GM10248 (cell line): ENCODE measurements at regions not wholly inside any gene's neighbourhood (a gene's known extent, or its start where the extent isn't known, plus 50 kb on each side); places are given as distances from the start of the nearest gene placed in this dataset.

Experiments
- CTCF ChIA-PET: fragments of 300-600 bp; sonication (Branson Sonifier 250); formaldehyde crosslinking; extraction: SDS; loops from one replicate; lab custom pipeline; 2021; ENCODE audit warnings: antibody characterized with exemption; lab: Yijun Ruan, JAX
- POLR2A ChIA-PET: fragments of 350-650 bp; sonication (Branson Sonifier 250); formaldehyde crosslinking; extraction: SDS; loops from one replicate; lab custom pipeline; 2020; ENCODE audit warnings: antibody characterized with exemption; lab: Yijun Ruan, JAX
- DNase-seq: peaks from one replicate; pipeline ENCODE4 v3.0.0; 2012; ENCODE audit errors: extremely low spot score
- TF ChIP-seq, protein P1 (sequence below): IDR thresholded peaks from 2 replicates; pipeline ENCODE4 v1.5.1; 2012; ENCODE audit warnings: mild to moderate bottlenecking, low read depth; ENCODE audit errors: extremely low read depth, missing control alignments, control extremely low read depth

DNA sequence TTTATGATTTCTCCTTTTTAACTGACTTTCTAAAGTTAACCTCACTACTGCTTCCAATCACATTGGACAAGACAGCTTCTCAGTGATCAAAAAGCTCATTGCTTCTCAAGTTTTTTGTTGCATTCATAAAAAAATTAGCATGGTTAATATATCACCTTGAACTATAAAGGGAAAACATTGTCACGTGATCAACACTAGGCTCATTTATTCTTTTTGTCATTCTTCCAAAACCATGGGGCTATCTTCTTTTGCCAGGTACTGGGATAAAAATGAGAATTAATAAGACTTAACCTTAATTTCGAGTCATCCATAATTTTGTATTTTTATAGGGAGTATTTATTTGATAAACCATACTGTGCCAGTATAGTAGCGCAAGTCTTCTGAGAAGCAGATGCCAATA is 1105.9 kb upstream of the TENM3 start:
- DNase-seq, result no peak
- POLR2A ChIA-PET, result no interaction called here
- CTCF ChIA-PET, result no interaction called here
- TF ChIP-seq, protein P1, sequence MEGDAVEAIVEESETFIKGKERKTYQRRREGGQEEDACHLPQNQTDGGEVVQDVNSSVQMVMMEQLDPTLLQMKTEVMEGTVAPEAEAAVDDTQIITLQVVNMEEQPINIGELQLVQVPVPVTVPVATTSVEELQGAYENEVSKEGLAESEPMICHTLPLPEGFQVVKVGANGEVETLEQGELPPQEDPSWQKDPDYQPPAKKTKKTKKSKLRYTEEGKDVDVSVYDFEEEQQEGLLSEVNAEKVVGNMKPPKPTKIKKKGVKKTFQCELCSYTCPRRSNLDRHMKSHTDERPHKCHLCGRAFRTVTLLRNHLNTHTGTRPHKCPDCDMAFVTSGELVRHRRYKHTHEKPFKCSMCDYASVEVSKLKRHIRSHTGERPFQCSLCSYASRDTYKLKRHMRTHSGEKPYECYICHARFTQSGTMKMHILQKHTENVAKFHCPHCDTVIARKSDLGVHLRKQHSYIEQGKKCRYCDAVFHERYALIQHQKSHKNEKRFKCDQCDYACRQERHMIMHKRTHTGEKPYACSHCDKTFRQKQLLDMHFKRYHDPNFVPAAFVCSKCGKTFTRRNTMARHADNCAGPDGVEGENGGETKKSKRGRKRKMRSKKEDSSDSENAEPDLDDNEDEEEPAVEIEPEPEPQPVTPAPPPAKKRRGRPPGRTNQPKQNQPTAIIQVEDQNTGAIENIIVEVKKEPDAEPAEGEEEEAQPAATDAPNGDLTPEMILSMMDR, result no peak

DNA sequence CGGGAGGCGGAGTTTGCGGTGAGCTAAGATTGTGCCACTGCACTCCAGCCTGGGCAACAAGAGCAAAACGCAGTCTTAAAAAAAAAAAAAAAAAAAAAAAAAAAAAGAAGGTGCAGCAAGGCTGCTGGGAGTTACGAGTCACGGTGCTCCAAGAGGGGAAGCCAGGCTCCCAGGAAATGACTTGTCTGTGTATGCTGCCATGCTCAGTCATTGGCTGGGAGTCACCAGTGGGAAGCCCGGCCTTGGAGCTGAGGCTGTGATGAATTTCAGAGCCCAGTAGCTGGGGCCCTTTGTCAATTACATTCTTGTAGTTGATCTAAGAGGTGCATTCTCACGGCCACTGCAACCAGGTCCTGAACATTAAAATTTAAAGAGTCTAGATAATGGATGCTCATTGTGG is 1105.1 kb upstream of the TENM3 start:
- TF ChIP-seq, protein P1, result no peak
- no peak for DNase-seq
- ChIA-PET CTCF (interaction anchor here (0.8 to 1.3 kb wide), 3 partner anchors 11 to 391 kb away, joined by 3 to 5 read pairs (median 3); no protein-coding TSS in a partner anchor), POLR2A (no interaction called here)

DNA sequence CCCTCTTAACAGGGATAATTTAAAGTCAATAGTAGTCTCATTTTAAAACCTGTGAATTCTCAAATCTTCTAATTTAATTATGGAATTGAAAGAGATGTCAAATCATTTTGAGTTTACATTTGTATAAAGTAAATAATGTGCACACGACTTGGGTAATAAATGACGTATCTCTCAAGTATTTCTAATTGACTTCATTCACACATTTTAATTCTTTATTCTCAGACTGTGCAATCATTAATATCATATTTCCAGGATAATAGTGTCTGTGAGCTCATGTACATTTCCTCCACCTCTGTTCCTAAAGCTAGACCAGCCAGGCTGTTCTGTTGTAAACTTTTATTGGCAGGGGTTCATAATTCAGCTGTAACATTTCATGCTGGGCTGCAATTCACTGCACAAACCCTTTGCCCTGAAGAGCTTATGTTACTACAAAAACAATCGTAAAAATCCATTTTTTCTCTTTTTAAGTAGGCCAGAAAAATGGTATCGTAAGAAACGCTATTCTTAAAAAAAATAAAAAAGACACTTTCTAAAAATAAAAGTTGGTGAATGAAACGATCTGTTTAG is 1103.1 kb upstream of the TENM3 start:
- POLR2A ChIA-PET, result no interaction called here
- no peak for DNase-seq
- CTCF ChIA-PET, result interaction anchor here (1.0 to 1.3 kb wide), 2 partner anchors 12 to 389 kb away, joined by 3 read pairs; no protein-coding TSS in a partner anchor
- TF ChIP-seq, protein P1, result no peak

DNA sequence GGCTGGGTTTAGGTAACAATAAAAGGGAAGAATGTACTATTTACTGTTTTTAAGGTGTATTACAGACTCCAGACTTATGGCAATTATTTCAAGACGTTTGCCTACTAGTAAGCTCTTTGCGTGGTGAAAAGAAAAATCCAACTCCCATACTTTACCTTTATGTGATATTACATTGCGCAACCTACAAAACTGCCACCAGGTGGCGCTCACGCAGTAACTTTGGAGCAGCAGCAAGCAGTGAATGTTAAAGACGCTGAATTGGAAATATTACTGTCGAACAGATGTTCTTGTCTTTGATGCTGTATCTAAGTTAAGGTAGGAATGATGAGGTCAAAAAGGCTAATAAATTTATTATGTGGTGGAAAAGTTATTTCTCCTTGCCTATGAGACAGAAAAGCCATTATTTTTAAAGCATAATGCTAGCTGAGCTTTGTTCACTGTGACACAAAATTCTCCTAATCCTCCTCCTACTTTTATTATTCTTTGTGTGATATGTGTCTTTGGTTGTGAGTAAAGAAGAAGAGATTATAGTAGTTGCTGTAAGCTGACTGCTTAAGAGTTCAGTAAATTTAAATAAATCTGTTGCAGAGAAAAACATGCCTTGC is 1099.8 kb upstream of the TENM3 start:
- DNase-seq, result peak; percentile 44
- ChIA-PET CTCF (interaction anchor here (0.6 to 6.1 kb wide), 18 partner anchors 9 to 1782 kb away, joined by 3 to 69 read pairs (median 3); no protein-coding TSS in a partner anchor), POLR2A (no interaction called here)
- TF ChIP-seq, protein P1, result peak; percentile 81

DNA sequence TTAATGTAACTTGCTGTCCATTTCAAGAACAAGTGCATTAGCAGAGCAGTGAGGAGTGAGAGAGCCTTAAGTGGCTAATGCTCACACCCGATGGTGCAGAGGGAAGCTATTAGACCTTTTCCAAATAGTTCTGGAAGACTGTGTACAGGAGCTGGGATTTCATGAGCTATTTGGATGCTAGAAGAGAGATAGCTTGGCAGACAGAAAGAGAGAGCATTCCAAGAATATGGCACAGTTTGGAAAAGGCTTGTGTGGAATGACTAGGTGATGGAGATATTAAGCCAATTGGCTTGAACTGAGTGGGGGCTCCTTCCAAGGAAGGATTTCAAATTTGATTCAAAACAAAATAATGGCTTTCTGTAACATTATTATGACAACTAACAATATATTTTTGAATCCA is 1097.2 kb upstream of the TENM3 start:
- TF ChIP-seq, protein P1, result no peak
- ChIA-PET CTCF (interaction anchor here (1.3 to 6.1 kb wide), 2 partner anchors 23 to 381 kb away, joined by 4 to 69 read pairs; no protein-coding TSS in a partner anchor), POLR2A (no interaction called here)
- DNase-seq, result no peak

DNA sequence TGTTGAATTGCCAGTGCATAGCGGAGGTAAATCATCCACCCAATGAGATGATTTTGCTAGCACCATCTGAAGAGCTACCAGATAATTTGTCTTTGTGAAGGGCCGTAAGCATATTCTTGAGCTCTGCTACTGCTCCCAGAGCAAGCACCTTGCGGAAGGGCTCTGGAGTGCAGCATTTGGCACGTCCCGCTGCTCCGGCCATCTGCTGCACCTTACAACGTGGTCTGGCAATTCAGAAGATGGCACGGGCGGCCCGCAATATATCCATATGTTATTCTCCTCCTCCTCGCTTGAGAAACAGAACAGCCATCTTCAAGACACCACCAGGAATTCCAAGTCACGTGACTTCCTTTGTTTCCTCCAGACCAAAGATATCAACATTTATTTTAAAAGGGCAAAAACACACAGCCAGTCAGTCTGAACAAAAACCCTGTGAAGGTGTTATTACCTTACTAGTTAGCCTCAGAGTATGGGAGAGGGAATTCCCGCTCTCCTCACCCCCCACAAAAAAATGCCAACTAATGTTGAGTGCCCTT is 1095.7 kb upstream of the TENM3 start:
- ChIA-PET CTCF (interaction anchor here (0.8 to 6.1 kb wide), 2 partner anchors 380 to 1777 kb away, joined by 3 to 69 read pairs; no protein-coding TSS in a partner anchor), POLR2A (no interaction called here)
- TF ChIP-seq, protein P1, result no peak
- no peak for DNase-seq
